ENCODE measurements at regions not wholly inside any gene's neighbourhood (a gene's known extent, or its start where the extent isn't known, plus 50 kb on each side); places are given as distances from the start of the nearest gene placed in this dataset.

GRCh38 chr2:238580486-238580885 is 153.8 kb downstream of the ASB1 start:
- TF ChIP-seq CTCF (IDR thresholded peaks at IDR 0.05) (no peak), POLR2A (IDR thresholded peaks at IDR 0.05) (no peak), EP300 (IDR thresholded peaks at IDR 0.05) (no peak)

Measured in ovary (tissue), 3 donors.